GM21423 (cell line): ENCODE measurements at regions not wholly inside any gene's neighbourhood (a gene's known extent, or its start where the extent isn't known, plus 50 kb on each side); places are given as distances from the start of the nearest gene placed in this dataset.

Experiments used
- ATAC-seq: cut with Tn5 transposase; IDR thresholded peaks from one replicate; pipeline ENCODE4 v1.9.1; 2021; ENCODE audit warnings: mild to moderate bottlenecking, moderate library complexity; ENCODE audit not compliant: unreplicated experiment

- no peak for ATAC-seq
Observed at GRCh38 chr7:11895337-11895736, 63.3 kb upstream of the THSD7A start.

GRCh38 chr7:11896663-11897062 lies 64.7 kb upstream of the THSD7A start:
- no peak for ATAC-seq

- ATAC-seq, result no peak
Observed at GRCh38 chr7:11899247-11899646, 67.2 kb upstream of the THSD7A start.

GRCh38 chr7:11910253-11910652 lies 78.3 kb upstream of the THSD7A start:
- ATAC-seq, result no peak

- no peak for ATAC-seq
Observed at GRCh38 chr7:11911900-11912299, 79.9 kb upstream of the THSD7A start.

- no peak for ATAC-seq
Observed at GRCh38 chr7:11914645-11915044, 82.6 kb upstream of the THSD7A start.

- ATAC-seq, result no peak
Observed at GRCh38 chr7:11923376-11923930, 91.5 kb upstream of the THSD7A start.

GRCh38 chr7:11931307-11931706 lies 99.3 kb upstream of the THSD7A start:
- ATAC-seq, result no peak

GRCh38 chr7:11934796-11935195 lies 102.8 kb upstream of the THSD7A start:
- no peak for ATAC-seq

- ATAC-seq, result no peak
Observed at GRCh38 chr7:11935905-11936304, 103.9 kb upstream of the THSD7A start.

GRCh38 chr7:11946794-11947193 lies 114.8 kb upstream of the THSD7A start:
- ATAC-seq, result no peak

GRCh38 chr7:11950281-11950680 lies 118.3 kb upstream of the THSD7A start:
- ATAC-seq, result no peak

GRCh38 chr7:11950942-11951341 lies 118.9 kb upstream of the THSD7A start:
- ATAC-seq, result no peak

GRCh38 chr7:11951909-11952308 lies 119.9 kb upstream of the THSD7A start:
- no peak for ATAC-seq

GRCh38 chr7:11952972-11953371 lies 121.0 kb upstream of the THSD7A start:
- no peak for ATAC-seq

GRCh38 chr7:11956991-11957390 lies 125.0 kb upstream of the THSD7A start:
- no peak for ATAC-seq

GRCh38 chr7:11957956-11958355 lies 126.0 kb upstream of the THSD7A start:
- ATAC-seq, result no peak

- ATAC-seq, result no peak
Observed at GRCh38 chr7:11959121-11959520, 127.1 kb upstream of the THSD7A start.

GRCh38 chr7:11960621-11961020 lies 128.6 kb upstream of the THSD7A start:
- ATAC-seq, result no peak

GRCh38 chr7:11969643-11970042 lies 137.6 kb upstream of the THSD7A start:
- ATAC-seq, result no peak

- ATAC-seq, result no peak
Observed at GRCh38 chr7:11970132-11970531, 138.1 kb upstream of the THSD7A start.

- no peak for ATAC-seq
Observed at GRCh38 chr7:11985376-11985775, 153.4 kb upstream of the THSD7A start.

- ATAC-seq, result no peak
Observed at GRCh38 chr7:11985971-11986370, 154.0 kb upstream of the THSD7A start.

GRCh38 chr7:11988186-11988585 lies 156.2 kb upstream of the THSD7A start:
- no peak for ATAC-seq
